Suprapubic skin (tissue), 4 donors: ENCODE measurements at regions not wholly inside any gene's neighbourhood (a gene's known extent, or its start where the extent isn't known, plus 50 kb on each side); places are given as distances from the start of the nearest gene placed in this dataset.

Experiments
- EP300 ChIP-seq: sonication (generic); formaldehyde crosslinking; IDR thresholded peaks from one replicate; pipeline ENCODE4 v1.6.1; 2017; ENCODE audit warnings: antibody characterized with exemption
- POLR2AphosphoS5 ChIP-seq, 3 donors: sonication (generic); formaldehyde crosslinking; IDR thresholded peaks; one replicate each; pipeline ENCODE4 v1.6.1; 2017; ENCODE audit warnings: antibody characterized with exemption in 3 of 3
- TF ChIP-seq, protein P1 (sequence below), 2 donors: fragments of 200-600 bp in 1 of 2; fragments of 450-650 bp in 1 of 2; sonication (generic) in 1 of 2; IDR thresholded peaks; one replicate each; pipeline ENCODE4 v1.5.1; 2016 to 2019; ENCODE audit warnings: antibody characterized with exemption in 2 of 2, mild to moderate bottlenecking in 1 of 2, moderate library complexity in 1 of 2

DNA sequence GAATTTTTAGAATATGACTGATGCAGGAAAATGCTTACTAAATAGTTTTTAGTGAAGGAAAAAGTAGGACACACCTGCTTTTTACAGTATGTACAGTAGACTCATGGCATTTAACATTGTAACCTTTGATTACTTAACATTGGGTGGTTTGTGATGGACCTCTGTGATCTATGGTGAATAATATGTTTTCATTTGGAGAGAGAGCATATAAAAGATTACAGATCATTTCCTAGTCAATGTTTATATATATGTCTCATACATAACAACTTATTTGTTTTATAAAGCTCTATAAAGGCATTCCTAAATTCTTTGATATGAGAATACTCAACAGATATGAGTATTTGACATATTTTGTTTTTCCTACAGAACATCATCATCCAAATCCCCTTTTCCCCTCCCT is 129.3 kb upstream of the PDE7B start:
- TF ChIP-seq, protein P1, sequence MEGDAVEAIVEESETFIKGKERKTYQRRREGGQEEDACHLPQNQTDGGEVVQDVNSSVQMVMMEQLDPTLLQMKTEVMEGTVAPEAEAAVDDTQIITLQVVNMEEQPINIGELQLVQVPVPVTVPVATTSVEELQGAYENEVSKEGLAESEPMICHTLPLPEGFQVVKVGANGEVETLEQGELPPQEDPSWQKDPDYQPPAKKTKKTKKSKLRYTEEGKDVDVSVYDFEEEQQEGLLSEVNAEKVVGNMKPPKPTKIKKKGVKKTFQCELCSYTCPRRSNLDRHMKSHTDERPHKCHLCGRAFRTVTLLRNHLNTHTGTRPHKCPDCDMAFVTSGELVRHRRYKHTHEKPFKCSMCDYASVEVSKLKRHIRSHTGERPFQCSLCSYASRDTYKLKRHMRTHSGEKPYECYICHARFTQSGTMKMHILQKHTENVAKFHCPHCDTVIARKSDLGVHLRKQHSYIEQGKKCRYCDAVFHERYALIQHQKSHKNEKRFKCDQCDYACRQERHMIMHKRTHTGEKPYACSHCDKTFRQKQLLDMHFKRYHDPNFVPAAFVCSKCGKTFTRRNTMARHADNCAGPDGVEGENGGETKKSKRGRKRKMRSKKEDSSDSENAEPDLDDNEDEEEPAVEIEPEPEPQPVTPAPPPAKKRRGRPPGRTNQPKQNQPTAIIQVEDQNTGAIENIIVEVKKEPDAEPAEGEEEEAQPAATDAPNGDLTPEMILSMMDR (IDR thresholded peaks at IDR 0.05), result no peak
- TF ChIP-seq POLR2AphosphoS5 (IDR thresholded peaks at IDR 0.05), result no peak
- TF ChIP-seq EP300, result no peak
